Transverse colon (tissue), 3 donors: ENCODE measurements at regions not wholly inside any gene's neighbourhood (a gene's known extent, or its start where the extent isn't known, plus 50 kb on each side); places are given as distances from the start of the nearest gene placed in this dataset.

Experiments used
- EP300 ChIP-seq: sonication (generic); formaldehyde crosslinking; IDR thresholded peaks from one replicate; pipeline ENCODE4 v1.6.1; 2017; ENCODE audit warnings: antibody characterized with exemption, low read depth
- POLR2A ChIP-seq: fragments of 450-650 bp; IDR thresholded peaks from one replicate; pipeline ENCODE4 v1.6.1; 2016; ENCODE audit warnings: antibody characterized with exemption, mild to moderate bottlenecking, moderate library complexity
- TF ChIP-seq, protein P1 (sequence below), 5 experiments: fragments of 200-600 bp in 3 of 5; fragments of 450-650 bp in 2 of 5; sonication (generic) in 3 of 5; IDR thresholded peaks; 1 replicate in 2 of 5; 2 replicates in 3 of 5; pipeline ENCODE4 v1.5.1; 2016 to 2017; ENCODE audit warnings: antibody characterized with exemption in 5 of 5, inconsistent platforms in 3 of 5, mild to moderate bottlenecking in 2 of 5, moderate library complexity in 1 of 5

DNA sequence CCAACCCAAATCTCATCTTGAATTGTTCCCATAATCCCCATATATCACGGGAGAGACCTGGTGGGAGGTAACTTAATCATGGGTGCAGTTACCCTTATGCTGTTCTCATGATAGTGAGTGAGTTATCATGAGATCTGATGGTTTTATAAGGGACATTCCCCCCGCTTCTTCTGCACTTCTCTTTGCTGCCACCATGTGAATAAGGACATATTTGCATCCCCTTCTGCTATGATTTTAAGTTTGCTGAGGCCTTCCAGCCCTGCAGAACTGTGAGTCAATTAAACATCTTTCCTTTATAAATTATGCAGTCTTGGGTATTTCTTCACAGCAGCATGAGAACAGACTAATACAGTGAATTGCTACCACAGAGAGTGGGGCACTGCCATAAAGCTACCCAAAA lies 179.1 kb downstream of the LRIG3 start:
- TF ChIP-seq, protein P1, sequence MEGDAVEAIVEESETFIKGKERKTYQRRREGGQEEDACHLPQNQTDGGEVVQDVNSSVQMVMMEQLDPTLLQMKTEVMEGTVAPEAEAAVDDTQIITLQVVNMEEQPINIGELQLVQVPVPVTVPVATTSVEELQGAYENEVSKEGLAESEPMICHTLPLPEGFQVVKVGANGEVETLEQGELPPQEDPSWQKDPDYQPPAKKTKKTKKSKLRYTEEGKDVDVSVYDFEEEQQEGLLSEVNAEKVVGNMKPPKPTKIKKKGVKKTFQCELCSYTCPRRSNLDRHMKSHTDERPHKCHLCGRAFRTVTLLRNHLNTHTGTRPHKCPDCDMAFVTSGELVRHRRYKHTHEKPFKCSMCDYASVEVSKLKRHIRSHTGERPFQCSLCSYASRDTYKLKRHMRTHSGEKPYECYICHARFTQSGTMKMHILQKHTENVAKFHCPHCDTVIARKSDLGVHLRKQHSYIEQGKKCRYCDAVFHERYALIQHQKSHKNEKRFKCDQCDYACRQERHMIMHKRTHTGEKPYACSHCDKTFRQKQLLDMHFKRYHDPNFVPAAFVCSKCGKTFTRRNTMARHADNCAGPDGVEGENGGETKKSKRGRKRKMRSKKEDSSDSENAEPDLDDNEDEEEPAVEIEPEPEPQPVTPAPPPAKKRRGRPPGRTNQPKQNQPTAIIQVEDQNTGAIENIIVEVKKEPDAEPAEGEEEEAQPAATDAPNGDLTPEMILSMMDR (IDR thresholded peaks at IDR 0.05), result no peak
- TF ChIP-seq POLR2A (no peak), EP300 (no peak)
